ENCODE measurements at regions not wholly inside any gene's neighbourhood (a gene's known extent, or its start where the extent isn't known, plus 50 kb on each side); places are given as distances from the start of the nearest gene placed in this dataset.

DNA sequence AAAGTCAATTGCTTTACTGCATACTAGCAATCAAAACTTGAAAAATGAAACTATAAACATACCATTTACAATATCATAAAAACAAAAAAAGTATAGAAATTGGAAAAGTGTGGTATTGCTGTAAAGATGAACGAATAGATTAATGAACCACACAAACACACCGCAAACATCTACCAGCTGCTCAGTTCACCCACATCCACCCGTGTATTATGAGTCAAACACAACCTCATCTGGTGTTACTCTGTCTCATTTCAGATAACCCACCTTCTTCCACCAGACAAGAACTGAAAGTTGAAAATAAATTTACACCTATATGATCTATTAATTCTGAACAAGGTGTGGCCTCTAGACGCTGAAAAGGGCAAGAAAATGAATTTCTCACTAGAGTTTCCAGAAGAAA lies 53.3 kb downstream of the BLID start:
- TF ChIP-seq, protein P1, sequence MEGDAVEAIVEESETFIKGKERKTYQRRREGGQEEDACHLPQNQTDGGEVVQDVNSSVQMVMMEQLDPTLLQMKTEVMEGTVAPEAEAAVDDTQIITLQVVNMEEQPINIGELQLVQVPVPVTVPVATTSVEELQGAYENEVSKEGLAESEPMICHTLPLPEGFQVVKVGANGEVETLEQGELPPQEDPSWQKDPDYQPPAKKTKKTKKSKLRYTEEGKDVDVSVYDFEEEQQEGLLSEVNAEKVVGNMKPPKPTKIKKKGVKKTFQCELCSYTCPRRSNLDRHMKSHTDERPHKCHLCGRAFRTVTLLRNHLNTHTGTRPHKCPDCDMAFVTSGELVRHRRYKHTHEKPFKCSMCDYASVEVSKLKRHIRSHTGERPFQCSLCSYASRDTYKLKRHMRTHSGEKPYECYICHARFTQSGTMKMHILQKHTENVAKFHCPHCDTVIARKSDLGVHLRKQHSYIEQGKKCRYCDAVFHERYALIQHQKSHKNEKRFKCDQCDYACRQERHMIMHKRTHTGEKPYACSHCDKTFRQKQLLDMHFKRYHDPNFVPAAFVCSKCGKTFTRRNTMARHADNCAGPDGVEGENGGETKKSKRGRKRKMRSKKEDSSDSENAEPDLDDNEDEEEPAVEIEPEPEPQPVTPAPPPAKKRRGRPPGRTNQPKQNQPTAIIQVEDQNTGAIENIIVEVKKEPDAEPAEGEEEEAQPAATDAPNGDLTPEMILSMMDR (IDR thresholded peaks at IDR 0.05), result no peak
- no peak for TF ChIP-seq POLR2AphosphoS5 (IDR thresholded peaks at IDR 0.05)

Measured in breast epithelium (tissue), 3 donors.